ENCODE measurements at regions not wholly inside any gene's neighbourhood (a gene's known extent, or its start where the extent isn't known, plus 50 kb on each side); places are given as distances from the start of the nearest gene placed in this dataset.
"Not testable (repeated sequence)": the region's sequence is repeated elsewhere in the genome, so short reads cannot be mapped to it uniquely, and the experiment has no call there.

DNA sequence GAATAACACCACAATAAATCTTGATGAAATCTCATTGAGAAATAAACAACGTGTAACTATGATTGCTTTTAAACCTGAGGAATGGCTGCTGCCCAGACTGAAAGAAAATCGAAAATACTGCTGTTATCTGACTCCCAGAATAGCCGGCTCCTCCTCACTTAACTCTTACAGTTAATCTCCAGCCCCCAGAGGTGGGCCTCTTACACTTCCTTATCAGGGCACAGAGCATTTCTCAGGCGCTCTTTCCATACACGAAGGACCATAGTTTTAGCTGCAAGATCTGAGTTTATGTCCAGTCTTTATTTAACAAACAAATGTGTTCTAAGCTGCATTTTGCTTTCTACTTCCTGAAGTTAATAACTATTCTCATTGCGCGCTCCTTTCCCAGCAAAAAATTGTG is 206.9 kb downstream of the MAP2K4 start:
- no peak for DNase-seq (ENCODE audit: low read depth)
- TF ChIP-seq, protein P1, sequence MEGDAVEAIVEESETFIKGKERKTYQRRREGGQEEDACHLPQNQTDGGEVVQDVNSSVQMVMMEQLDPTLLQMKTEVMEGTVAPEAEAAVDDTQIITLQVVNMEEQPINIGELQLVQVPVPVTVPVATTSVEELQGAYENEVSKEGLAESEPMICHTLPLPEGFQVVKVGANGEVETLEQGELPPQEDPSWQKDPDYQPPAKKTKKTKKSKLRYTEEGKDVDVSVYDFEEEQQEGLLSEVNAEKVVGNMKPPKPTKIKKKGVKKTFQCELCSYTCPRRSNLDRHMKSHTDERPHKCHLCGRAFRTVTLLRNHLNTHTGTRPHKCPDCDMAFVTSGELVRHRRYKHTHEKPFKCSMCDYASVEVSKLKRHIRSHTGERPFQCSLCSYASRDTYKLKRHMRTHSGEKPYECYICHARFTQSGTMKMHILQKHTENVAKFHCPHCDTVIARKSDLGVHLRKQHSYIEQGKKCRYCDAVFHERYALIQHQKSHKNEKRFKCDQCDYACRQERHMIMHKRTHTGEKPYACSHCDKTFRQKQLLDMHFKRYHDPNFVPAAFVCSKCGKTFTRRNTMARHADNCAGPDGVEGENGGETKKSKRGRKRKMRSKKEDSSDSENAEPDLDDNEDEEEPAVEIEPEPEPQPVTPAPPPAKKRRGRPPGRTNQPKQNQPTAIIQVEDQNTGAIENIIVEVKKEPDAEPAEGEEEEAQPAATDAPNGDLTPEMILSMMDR (IDR thresholded peaks at IDR 0.05; ENCODE audit: insufficient read depth, low read depth, low read length): no peak
- ChIA-PET CTCF (no interaction called here), POLR2A (no interaction called here)
- Histone ChIP-seq H3K36me3 (ENCODE audit: control insufficient read depth, insufficient read depth, low read length) (no peaks in the 10 kb centered on the region), H3K4me3 (ENCODE audit: low read depth, low read length) (no peak overlapping the region), H3K27me3 (ENCODE audit: control insufficient read depth, insufficient read depth, low read length) (0 out of 2 replicates have a peak, but pooled peaks cover 2% of the 10 kb centered on the region)

DNA sequence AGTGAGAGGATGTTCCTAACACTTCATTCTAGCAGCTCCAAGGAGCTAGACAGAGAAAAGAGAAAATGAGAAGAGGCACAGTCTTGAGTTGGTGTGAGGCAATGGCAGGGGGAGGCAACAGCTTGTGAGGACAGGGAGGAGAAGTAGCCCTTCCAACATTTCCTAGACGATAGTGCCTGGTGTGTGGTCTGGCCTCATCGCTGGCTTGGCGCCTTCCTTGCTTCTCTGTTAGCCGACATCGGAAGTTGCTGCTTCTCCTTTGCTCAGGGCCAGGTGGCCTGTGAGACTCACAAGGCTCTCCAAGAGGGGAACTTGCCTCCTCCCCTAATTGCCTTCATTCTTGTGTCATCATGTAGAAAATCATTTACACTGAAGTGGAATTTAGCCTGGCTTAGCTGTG is 208.7 kb downstream of the MAP2K4 start:
- no peak overlapping the region for H3K4me3 ChIP-seq (ENCODE audit: low read depth, low read length)
- ChIA-PET CTCF (interaction anchor here (0.6 to 1.5 kb wide), 2 partner anchors 21 to 393 kb away, joined by 3 read pairs; no protein-coding TSS in a partner anchor), POLR2A (no interaction called here)
- no peak for DNase-seq (ENCODE audit: low read depth)
- TF ChIP-seq, protein P1 (IDR thresholded peaks at IDR 0.05; ENCODE audit: insufficient read depth, low read depth, low read length): no peak
- H3K36me3 ChIP-seq (ENCODE audit: control insufficient read depth, insufficient read depth, low read length): no peaks in the 10 kb centered on the region
- no peaks in the 10 kb centered on the region for H3K27me3 ChIP-seq (ENCODE audit: control insufficient read depth, insufficient read depth, low read length)

DNA sequence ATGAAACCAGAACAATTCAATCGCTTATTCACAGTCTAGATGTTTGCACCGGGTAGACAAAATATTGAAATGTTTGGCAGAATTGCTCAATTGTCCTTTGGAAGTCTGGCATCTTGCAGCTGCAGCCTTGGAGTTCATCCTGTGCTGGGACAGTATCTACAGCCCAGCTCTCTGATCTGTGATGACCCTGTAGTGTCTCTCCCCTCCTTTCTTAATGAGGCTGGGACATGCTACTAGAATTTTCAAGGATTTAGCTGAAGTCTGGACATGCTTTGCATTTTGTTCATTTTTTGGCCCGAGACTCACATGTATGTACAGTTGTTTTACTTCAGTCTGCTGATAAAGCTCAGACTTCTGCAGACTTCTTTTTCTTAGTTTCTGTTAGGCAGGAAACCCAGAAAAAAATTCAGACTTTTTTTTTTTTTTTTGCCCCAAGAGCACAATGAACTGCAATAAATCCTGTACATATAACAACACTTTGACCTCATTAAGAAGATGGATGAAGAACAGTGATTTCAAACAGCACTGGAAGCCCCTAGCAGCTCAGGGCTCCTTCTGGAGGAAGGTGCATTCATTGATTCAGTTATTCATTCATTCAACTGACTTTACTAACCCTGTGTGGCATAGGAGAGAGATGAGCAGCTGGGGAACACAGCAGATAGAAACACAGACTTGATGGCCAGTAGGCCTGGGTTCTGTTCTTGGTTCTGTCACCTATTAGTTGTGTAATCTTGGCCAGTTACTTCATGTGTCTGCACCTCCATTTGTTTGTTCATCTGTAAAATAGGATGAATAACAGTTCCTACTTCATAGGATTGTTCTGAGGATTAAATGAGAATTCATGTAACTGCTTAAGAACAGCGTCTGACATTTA is 210.0 kb downstream of the MAP2K4 start:
- Histone ChIP-seq H3K27me3 (ENCODE audit: control insufficient read depth, insufficient read depth, low read length) (no peaks in the 10 kb centered on the region), H3K4me3 (ENCODE audit: low read depth, low read length) (no peak overlapping the region), H3K36me3 (ENCODE audit: control insufficient read depth, insufficient read depth, low read length) (no peaks in the 10 kb centered on the region)
- TF ChIP-seq, protein P1 (IDR thresholded peaks at IDR 0.05; ENCODE audit: insufficient read depth, low read depth, low read length): no peak
- POLR2A ChIA-PET: no interaction called here
- CTCF ChIA-PET: interaction anchor here (0.8 to 1.5 kb wide), 6 partner anchors 8 to 436 kb away, joined by 3 to 4 read pairs (median 3); no protein-coding TSS in a partner anchor
- DNase-seq (ENCODE audit: low read depth): no peak

DNA sequence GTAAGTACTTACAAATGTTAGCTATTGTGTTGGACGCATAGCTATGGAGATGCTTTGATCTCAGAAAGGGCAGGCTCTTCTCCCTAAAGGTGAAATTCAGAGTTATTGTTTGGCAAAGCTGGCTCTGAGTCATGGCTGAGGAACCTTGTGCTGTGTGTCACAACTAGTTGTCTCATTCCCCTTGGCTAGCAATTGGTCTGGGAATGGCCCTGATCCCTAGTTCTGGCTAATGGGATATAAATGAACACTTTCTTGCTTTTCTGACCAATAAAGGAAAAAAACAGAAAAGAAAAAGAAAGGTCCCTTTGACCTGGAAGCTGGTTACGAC is 210.6 kb downstream of the MAP2K4 start:
- no peak overlapping the region for H3K4me3 ChIP-seq (ENCODE audit: low read depth, low read length)
- TF ChIP-seq, protein P1 (IDR thresholded peaks at IDR 0.05; ENCODE audit: insufficient read depth, low read depth, low read length): no peak
- H3K27me3 ChIP-seq (ENCODE audit: control insufficient read depth, insufficient read depth, low read length): no peaks in the 10 kb centered on the region
- no peak for DNase-seq (ENCODE audit: low read depth)
- ChIA-PET POLR2A (no interaction called here), CTCF (interaction anchor here (1.0 kb wide), 1 partner anchor 10 kb away, joined by 3 read pairs; no protein-coding TSS in a partner anchor)
- no peaks in the 10 kb centered on the region for H3K36me3 ChIP-seq (ENCODE audit: control insufficient read depth, insufficient read depth, low read length)

DNA sequence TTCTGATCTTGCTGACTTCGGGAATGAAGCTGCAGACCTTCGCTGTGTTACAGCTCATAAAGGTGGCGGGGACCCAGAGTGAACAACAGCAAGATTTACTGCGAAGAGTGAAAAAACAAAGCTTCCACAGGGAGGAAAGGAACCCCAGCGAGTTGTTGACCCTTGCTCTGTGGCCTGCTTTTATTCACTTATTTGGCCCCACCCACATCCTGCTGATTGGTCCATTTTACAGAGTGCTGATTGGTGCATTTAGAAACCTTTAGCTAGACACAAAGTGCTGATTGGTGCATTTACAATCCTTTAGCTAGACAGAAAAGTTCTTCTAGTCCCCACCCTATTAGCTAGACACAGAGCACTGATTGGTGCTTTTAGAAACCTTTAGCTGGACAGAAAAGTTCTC is 218.3 kb downstream of the MAP2K4 start:
- H3K36me3 ChIP-seq (ENCODE audit: control insufficient read depth, insufficient read depth, low read length); DNase-seq (ENCODE audit: low read depth); H3K27me3 ChIP-seq (ENCODE audit: control insufficient read depth, insufficient read depth, low read length); POLR2A ChIA-PET; H3K4me3 ChIP-seq (ENCODE audit: low read depth, low read length): not testable (repeated sequence)
- CTCF ChIA-PET: interaction anchor here (1.1 to 1.9 kb wide), 3 partner anchors 9 to 307 kb away, joined by 3 to 9 read pairs (median 3); no protein-coding TSS in a partner anchor

All from BJ (cell line).